T-helper 17 cell (primary cell): ENCODE measurements at regions not wholly inside any gene's neighbourhood (a gene's known extent, or its start where the extent isn't known, plus 50 kb on each side); places are given as distances from the start of the nearest gene placed in this dataset.

Source experiments
- ATAC-seq: fragments of 150-1000 bp; cut with Tn5 transposase; 2 replicates; pipeline ENCODE4 v1.10.0; 2021; ENCODE audit warnings: mild to moderate bottlenecking, moderate library complexity
- DNase-seq, 3 donors: peaks; one replicate each; pipeline versions ENCODE4 v3.0.0 to v3.0.0-alpha.2; 2020 to 2021
- H3K9me3 ChIP-seq: one replicate; pipeline ENCODE4 v1.7.0; 2013; ENCODE audit warnings: low read length, mild to moderate bottlenecking; ENCODE audit not compliant: control insufficient read depth, poor library complexity, severe bottlenecking
- H3K27ac Mint-ChIP-seq: one replicate; pipeline ENCODE4 v1.8.0; 2022; ENCODE audit warnings: mild to moderate bottlenecking, moderate library complexity, mixed read lengths
- H3K27me3 Mint-ChIP-seq: one replicate; pipeline ENCODE4 v1.8.0; 2022; ENCODE audit warnings: mixed read lengths
- H3K36me3 Mint-ChIP-seq: one replicate; pipeline ENCODE4 v1.8.0; 2022; ENCODE audit warnings: low read depth, mixed read lengths
- H3K4me1 Mint-ChIP-seq: one replicate; pipeline ENCODE4 v1.8.0; 2022; ENCODE audit warnings: mild to moderate bottlenecking, mixed read lengths
- H3K4me3 Mint-ChIP-seq: one replicate; pipeline ENCODE4 v1.8.0; 2022; ENCODE audit warnings: mild to moderate bottlenecking, moderate library complexity, mixed read lengths

DNA sequence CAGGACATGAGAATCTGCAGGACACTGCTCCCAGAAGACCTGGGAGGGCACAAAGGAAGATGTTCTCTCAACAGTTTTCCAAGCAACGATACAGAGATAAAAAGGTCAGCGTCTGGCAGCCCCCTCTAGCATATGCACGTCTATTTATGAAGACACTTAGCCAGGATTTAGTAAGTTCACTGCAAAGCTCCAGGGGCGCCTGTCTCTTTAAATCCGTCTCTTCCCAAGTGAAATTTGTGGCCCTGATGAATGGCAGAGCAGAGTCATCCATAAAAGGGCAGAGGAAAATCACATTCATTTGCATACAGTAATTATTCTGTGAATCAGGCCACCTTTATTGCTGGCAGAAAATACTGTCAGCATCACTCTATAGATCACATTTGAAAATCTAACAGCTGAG is 390.9 kb upstream of the SMIM21 start:
- ATAC-seq (no peak), DNase-seq (no peak)
- no peaks in the 10 kb centered on the region for H3K9me3 ChIP-seq
- no peaks in the 10 kb centered on the region for H3K27me3 Mint-ChIP-seq
- H3K4me1 Mint-ChIP-seq: no peaks in the 10 kb centered on the region
- no peak overlapping the region for H3K4me3 Mint-ChIP-seq
- H3K27ac Mint-ChIP-seq: no peak overlapping the region
- H3K36me3 Mint-ChIP-seq: no peaks in the 10 kb centered on the region

DNA sequence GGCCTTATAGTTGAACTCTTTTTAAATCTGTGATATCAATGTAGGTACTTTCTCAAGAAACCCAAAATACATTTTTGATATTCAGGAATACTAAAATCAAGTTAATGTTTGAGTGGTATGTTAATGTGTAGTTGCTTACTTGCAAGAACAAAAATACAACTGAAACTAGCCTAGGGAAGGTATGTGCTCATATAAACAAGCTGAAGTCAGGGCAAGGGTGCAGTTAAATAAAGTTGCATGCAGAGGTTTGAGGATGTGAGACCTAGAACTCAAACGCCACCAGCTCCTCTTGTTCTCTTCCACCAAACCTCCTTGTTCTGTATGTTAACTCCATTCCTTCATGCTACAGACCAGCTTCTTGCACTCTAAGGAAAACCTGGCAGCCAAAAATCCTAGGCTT is 388.3 kb upstream of the SMIM21 start:
- DNase-seq: no peak
- Mint-ChIP-seq H3K4me3 (no peak overlapping the region), H3K27me3 (no peaks in the 10 kb centered on the region), H3K36me3 (no peaks in the 10 kb centered on the region), H3K4me1 (no peaks in the 10 kb centered on the region), H3K27ac (no peak overlapping the region)
- H3K9me3 ChIP-seq: no peaks in the 10 kb centered on the region
- ATAC-seq: no peak

DNA sequence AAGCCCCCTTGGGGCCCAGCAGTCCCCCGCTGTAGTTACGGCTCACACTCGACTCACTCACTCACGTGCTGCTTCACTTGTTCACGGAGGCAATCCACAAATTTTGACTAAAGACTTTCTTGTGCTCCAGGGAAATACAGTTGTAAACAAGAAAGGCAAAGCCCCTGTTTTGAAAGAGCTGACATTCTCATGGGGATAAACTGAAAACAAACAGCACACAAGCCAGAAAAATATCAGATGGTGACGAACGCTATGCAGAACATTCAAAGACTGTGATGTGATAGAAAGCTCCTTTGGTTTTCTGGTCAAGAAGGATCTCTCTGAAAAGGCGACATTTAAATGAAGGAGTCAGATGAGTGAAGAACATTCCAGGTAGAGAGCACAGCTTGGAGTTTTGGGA is 385.3 kb upstream of the SMIM21 start:
- Mint-ChIP-seq H3K4me3 (no peak overlapping the region), H3K27me3 (peaks cover 13% of the 10 kb centered on the region), H3K4me1 (no peaks in the 10 kb centered on the region), H3K36me3 (peaks cover 2% of the 10 kb centered on the region), H3K27ac (no peak overlapping the region)
- ATAC-seq: no peak
- no peak for DNase-seq
- H3K9me3 ChIP-seq: no peaks in the 10 kb centered on the region

DNA sequence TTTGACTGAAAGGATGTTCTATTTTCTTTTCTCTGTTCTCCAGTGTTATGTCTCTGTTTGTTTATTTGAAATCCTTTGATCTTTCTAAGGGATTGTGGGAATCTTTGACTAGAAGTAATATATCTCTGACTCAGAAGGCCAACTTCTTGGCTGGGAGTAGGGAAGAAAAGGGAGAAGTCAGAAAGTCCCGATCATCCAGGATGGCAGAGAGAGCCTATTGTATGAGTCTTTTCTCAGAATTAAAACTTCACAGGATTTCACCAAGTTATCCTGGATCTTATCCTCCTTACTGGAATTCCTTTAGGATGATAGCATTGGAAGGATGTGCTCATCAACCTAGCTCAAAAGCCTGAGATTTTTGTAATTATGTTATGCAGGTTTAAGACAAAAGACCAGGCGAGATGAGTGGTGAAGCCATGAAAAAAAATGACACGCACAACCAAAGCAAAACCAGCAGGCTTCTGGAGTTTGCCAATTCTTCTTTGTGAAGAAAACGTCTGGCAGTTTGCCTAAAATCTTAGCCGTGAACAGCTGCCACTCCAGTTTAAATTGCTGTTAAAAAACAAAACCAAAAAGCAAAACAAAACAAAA is 383.6 kb upstream of the SMIM21 start:
- Mint-ChIP-seq H3K4me1 (no peaks in the 10 kb centered on the region), H3K36me3 (peaks cover 2% of the 10 kb centered on the region), H3K27ac (no peak overlapping the region), H3K27me3 (peaks cover 20% of the 10 kb centered on the region), H3K4me3 (no peak overlapping the region)
- no peaks in the 10 kb centered on the region for H3K9me3 ChIP-seq
- no peak for DNase-seq
- no peak for ATAC-seq

DNA sequence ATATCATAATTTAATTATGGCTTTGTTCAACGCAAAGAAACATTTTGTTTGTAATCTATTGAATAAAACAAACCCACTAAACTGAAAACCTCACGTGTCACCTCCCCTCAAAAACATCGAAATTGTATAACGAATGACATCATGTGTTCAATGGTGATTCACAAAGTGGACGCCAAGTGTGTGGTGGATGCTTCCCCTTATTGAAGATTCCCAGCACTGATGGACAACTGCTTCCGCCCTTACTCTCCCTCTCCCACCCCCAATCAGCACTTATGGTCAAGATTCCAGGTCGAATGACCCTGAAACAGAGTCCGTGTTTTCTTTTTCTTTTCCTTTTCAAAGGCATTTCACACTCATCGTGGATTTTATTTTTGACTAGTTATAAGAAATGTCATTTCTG is 383.0 kb upstream of the SMIM21 start:
- Mint-ChIP-seq H3K36me3 (peaks cover 2% of the 10 kb centered on the region), H3K4me1 (no peaks in the 10 kb centered on the region), H3K4me3 (no peak overlapping the region), H3K27me3 (peaks cover 20% of the 10 kb centered on the region), H3K27ac (no peak overlapping the region)
- no peaks in the 10 kb centered on the region for H3K9me3 ChIP-seq
- DNase-seq (no peak), ATAC-seq (no peak)

DNA sequence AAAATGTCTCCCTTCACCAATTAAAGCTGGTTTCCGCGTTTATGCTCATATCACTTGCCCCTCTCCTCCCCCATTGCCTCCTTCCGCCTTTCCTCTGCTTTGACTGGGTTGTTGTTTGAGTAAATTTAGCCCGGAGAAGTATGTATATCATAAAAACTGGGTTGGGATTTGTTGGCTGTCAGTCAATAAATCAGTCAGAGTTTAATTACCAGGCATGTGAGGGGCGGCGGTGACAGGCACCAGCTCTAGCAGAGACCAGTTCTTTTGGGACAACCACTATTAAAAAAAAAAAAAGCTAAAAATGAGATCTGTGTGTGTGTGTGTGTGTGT is 382.4 kb upstream of the SMIM21 start:
- Mint-ChIP-seq H3K36me3 (peaks cover 2% of the 10 kb centered on the region), H3K27me3 (peaks cover 23% of the 10 kb centered on the region), H3K4me3 (no peak overlapping the region), H3K4me1 (no peaks in the 10 kb centered on the region), H3K27ac (no peak overlapping the region)
- H3K9me3 ChIP-seq: no peaks in the 10 kb centered on the region
- ATAC-seq (no peak), DNase-seq (no peak)

DNA sequence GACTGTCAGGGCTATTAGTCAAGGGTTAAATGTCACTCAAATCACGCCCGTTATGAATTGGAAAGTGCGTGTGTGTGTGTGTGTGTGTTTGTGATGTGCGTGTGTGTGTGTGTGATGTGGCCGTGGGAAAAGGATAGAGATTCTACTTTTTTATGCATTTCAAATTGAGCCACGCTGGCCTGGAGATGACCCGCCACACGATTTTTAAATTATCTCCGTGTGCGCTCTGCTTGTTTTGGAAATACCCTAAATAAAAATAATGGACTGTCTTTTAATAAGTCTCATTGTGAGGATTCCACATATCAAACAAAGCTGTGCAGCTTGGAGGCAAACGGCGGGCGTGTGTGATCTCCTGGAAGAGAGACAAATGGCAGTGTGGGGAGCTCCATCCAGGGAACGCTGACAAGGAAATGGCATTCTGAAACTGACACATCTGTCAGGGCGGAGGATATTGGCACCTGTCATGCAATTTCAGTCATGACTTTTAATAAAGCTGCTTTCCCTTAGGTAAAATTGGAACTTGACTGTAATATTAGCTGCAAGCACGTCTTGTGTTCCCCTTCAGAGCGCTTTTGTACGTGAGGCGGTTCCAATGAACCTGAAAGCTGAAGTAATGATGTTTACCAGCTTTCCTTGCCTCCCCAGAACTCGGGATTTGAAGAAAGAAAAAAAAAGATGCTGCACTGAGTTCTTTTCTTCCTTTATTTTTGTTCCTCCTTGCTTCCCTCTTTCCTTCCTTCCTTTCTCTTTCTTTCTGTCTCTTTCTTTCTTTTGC is 381.8 kb upstream of the SMIM21 start:
- H3K36me3 Mint-ChIP-seq: peaks cover 2% of the 10 kb centered on the region
- ATAC-seq: no peak
- peaks cover 27% of the 10 kb centered on the region for H3K27me3 Mint-ChIP-seq
- H3K4me1 Mint-ChIP-seq: no peaks in the 10 kb centered on the region
- no peaks in the 10 kb centered on the region for H3K9me3 ChIP-seq
- no peak overlapping the region for H3K4me3 Mint-ChIP-seq
- no peak for DNase-seq
- no peak overlapping the region for H3K27ac Mint-ChIP-seq

DNA sequence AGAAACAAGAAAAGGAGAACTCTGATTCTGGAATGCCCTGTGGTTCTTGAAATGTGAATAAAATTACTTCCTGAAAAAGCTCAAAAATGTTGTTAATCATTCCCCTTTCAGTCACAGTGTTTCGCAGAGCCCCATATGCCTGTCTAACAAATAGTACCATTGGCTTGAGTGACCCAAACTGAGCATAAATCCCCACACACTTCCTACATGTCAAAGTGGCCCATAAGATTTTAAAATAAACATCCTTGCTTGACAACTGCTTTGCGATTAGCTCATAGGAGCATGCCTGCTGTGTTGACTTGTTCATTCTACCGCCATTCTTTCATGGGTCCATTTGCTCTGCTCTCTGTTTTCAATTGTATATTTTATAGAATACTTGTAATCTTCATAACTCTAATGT is 377.8 kb upstream of the SMIM21 start:
- Mint-ChIP-seq H3K4me3 (no peak overlapping the region), H3K27ac (no peak overlapping the region), H3K36me3 (peaks cover 2% of the 10 kb centered on the region), H3K4me1 (no peaks in the 10 kb centered on the region), H3K27me3 (peaks cover 38% of the 10 kb centered on the region)
- DNase-seq: no peak
- no peaks in the 10 kb centered on the region for H3K9me3 ChIP-seq
- no peak for ATAC-seq

DNA sequence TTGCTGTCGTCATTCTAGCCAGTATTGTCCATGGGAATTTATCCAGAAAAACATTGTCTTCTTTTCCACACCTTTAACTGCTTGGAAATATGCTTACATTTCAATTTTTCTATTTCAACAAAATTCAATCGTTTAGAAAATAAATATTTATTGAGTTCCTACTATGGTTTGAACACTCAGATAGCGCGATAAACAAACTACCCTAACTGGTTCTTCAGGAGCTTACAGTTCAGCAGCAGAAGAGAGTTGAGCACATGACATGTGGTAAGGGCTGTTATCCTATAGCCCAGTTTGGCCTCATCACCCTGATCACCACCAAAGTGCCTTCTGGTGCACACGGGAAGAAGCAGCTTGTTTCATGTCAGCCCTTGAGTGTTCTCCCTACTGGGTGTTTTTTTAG is 375.2 kb upstream of the SMIM21 start:
- Mint-ChIP-seq H3K4me1 (no peaks in the 10 kb centered on the region), H3K27me3 (peaks cover 34% of the 10 kb centered on the region), H3K36me3 (no peaks in the 10 kb centered on the region), H3K27ac (no peak overlapping the region), H3K4me3 (no peak overlapping the region)
- ATAC-seq: no peak
- no peak for DNase-seq
- H3K9me3 ChIP-seq: no peaks in the 10 kb centered on the region

DNA sequence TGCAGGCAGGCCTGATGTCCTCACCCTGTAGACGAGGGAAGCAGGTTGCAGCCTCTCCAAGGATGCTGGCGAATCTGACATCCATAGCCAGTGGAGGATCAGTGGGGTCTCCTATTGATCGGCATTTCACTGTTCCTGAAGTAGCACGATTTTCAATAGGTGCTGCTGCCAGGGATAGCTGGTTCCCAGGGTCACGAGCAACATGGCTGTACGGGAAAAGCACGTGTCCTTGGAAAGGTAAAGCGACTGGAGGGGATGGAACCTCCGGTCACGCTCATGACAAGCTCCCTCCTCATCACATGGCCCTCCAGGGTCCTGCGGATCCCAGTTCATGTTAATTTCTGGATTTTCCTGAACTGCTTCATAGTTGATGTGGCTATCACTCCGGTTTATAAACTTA is 373.7 kb upstream of the SMIM21 start:
- Mint-ChIP-seq H3K4me3 (no peak overlapping the region), H3K36me3 (no peaks in the 10 kb centered on the region), H3K4me1 (no peaks in the 10 kb centered on the region), H3K27me3 (peaks cover 27% of the 10 kb centered on the region), H3K27ac (no peak overlapping the region)
- H3K9me3 ChIP-seq: no peaks in the 10 kb centered on the region
- no peak for ATAC-seq
- DNase-seq: no peak

DNA sequence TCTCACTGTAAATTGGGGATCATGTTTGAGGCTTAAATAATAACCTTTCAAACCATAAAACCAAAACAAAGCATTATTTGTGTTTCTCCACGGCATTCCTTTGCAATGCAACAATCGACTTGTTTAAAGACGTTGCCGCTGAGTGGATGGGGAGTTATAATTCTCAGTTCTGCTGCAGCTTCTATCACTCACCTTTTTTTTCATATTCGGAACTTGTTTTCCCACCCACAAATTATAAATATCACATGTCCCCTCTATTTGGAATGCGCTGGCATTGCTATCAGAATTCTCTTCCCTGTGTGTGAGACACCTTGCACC is 372.8 kb upstream of the SMIM21 start:
- ATAC-seq (no peak), DNase-seq (no peak)
- Mint-ChIP-seq H3K27ac (no peak overlapping the region), H3K4me3 (no peak overlapping the region), H3K36me3 (no peaks in the 10 kb centered on the region), H3K4me1 (no peaks in the 10 kb centered on the region), H3K27me3 (peaks cover 27% of the 10 kb centered on the region)
- no peaks in the 10 kb centered on the region for H3K9me3 ChIP-seq

DNA sequence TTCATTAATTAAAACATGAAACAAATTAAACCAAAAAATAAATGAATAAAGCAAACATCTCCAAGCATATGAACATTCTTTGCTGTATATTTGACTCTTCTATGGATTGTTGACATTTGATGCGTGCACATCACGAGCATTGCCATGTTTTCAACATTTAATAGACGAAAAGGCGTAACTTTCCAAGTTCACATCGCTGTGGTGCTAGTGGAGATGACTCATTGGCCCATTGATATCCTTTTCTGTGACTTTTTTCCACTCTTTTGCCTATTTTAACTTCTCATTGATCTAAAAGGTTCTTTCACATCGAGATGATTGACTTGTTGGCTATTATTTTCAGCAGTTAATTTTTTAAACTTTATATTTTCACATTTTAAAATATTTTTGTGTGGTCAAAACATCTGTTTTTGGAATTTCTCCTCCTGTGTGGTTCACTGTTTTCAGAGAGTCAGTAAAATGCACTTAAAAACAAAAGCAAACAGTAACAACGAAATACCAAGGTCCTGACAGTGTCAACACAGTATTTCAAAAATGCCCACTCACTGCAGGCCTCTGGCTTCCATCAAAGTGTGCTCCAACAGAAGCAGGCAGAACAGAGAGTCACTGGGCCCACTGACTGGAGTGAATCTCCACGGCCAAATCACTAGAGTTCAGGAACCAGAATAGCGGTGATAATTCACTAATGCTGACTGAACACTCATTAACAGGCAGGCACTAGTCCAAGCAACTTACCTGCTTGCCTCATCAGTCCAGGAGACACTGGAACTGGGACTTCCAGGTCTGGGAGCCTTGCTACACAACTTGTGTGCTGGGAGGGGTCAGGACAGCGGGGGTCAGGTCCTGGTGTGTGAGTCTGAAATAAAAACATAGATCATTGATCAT is 372.2 kb upstream of the SMIM21 start:
- H3K4me3 Mint-ChIP-seq: no peak overlapping the region
- H3K27ac Mint-ChIP-seq: no peak overlapping the region
- no peaks in the 10 kb centered on the region for H3K36me3 Mint-ChIP-seq
- no peaks in the 10 kb centered on the region for H3K9me3 ChIP-seq
- ATAC-seq: no peak
- peaks cover 22% of the 10 kb centered on the region for H3K27me3 Mint-ChIP-seq
- H3K4me1 Mint-ChIP-seq: no peaks in the 10 kb centered on the region
- DNase-seq: no peak

DNA sequence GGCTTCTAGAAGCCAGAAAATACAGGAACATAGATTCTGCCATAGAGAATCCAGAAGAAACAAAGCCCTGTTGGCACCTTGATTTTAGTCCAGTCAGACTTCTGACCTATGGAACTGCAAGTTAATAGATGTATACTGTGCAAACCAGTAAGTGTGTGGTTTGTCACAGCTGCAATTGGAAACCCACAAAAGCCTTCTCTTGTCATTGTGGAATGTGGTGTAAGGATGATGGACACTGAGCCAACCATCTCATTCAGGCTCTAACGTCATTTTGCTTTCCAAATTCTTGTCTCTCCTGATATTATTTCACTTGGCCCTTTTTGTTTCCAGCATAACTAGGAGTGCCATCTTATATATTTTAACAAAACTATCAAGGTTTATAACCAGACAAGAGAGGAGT is 369.5 kb upstream of the SMIM21 start:
- Mint-ChIP-seq H3K4me3 (no peak overlapping the region), H3K27ac (no peak overlapping the region), H3K27me3 (peaks cover 9% of the 10 kb centered on the region), H3K36me3 (no peaks in the 10 kb centered on the region), H3K4me1 (no peaks in the 10 kb centered on the region)
- H3K9me3 ChIP-seq: no peaks in the 10 kb centered on the region
- ATAC-seq (no peak), DNase-seq (no peak)

DNA sequence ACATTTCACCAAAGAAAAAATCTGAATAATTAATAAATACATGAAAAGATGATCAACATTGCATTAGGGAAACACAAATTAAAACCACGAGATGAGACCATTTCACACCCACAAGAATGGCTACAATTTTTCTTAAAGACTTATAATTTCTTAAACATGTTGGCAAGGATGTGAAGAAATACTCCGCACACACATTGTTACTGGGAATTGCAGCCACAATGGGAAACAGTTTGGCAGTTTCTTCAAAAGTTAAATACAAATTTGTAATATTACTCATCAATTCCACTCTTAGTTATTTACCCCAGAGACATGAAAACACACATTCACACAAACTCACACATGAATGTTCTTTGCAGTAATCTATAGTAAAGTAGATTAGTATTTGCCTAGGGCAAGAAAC is 363.3 kb upstream of the SMIM21 start:
- no peak for ATAC-seq
- H3K27me3 Mint-ChIP-seq: peaks cover 15% of the 10 kb centered on the region
- H3K27ac Mint-ChIP-seq: no peak overlapping the region

More for the DNA sequence above, 363.3 kb upstream of the SMIM21 start:
- H3K4me1 Mint-ChIP-seq: no peaks in the 10 kb centered on the region
- no peaks in the 10 kb centered on the region for H3K36me3 Mint-ChIP-seq
- no peak for DNase-seq
- H3K4me3 Mint-ChIP-seq: no peak overlapping the region
- H3K9me3 ChIP-seq: no peaks in the 10 kb centered on the region
